ENCODE measurements at regions not wholly inside any gene's neighbourhood (a gene's known extent, or its start where the extent isn't known, plus 50 kb on each side); places are given as distances from the start of the nearest gene placed in this dataset.
A peak's percentile ranks its signal among the peaks of the same experiment; 100 is the strongest.

DNA sequence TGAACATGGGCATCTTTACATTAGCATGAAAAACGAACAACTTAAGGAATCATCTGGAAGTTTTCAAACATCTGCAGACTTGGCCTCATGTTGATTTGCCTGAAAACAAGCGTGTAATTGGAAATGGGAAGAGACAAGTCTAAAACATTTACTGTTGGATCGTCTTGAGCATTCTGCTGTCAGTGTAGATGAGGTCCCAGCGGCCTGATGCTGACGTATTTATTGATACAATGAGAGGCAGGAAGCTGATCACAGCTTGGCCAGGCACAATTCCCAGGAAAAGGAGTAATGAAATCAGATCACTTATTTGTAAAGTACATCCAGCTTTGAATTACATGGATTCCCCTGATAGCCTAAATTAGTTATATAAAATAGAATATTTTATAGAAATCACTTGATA is 210.6 kb downstream of the CLCN4 start:
- DNase-seq: no peak
- Histone ChIP-seq H3K9me3 (ENCODE audit: control insufficient read depth, low read length) (peaks cover 15% of the 10 kb centered on the region), H3K36me3 (ENCODE audit: control insufficient read depth in 1 of 2, insufficient read depth in 2 of 2, low read depth in 1 of 2, low read length in 2 of 2) (no peaks in the 10 kb centered on the region), H2BK5ac (ENCODE audit: low read depth, low read length, poor library complexity, severe bottlenecking) (no peak overlapping the region), H3K4ac (ENCODE audit: low read depth in 1 of 2, low read length in 2 of 2) (no peak overlapping the region), H3K79me1 (replicated peaks; ENCODE audit: low read length, poor library complexity, severe bottlenecking) (no peaks in the 10 kb centered on the region), H3K4me2 (ENCODE audit: low read length, poor library complexity, severe bottlenecking) (no peak overlapping the region), H3K9ac (ENCODE audit: low read length) (no peak overlapping the region), H3K27ac (ENCODE audit: low read length, poor library complexity, severe bottlenecking) (no peak overlapping the region), H2BK12ac (ENCODE audit: low read length in 2 of 2) (no peak overlapping the region), H3K14ac (ENCODE audit: low read length in 2 of 2) (no peak overlapping the region), H3K4me1 (ENCODE audit: control insufficient read depth, insufficient read depth, low read depth, low read length) (no peaks in the 10 kb centered on the region), H2BK15ac (ENCODE audit: low read depth, poor library complexity, severe bottlenecking) (no peak overlapping the region), H4K8ac (ENCODE audit: low read length) (no peak overlapping the region), H3K23ac (ENCODE audit: low read length in 2 of 2) (no peak overlapping the region), H4K91ac (ENCODE audit: low read length) (no peak overlapping the region), H2AK5ac (ENCODE audit: low read length, severe bottlenecking) (no peak overlapping the region), H3K27me3 (ENCODE audit: control insufficient read depth in 1 of 2, insufficient read depth in 1 of 2, low read length in 2 of 2) (no peaks in the 10 kb centered on the region), H3K4me3 (ENCODE audit: insufficient read depth in 1 of 2, low read depth in 1 of 2, low read length in 2 of 2) (no peak overlapping the region), H3K18ac (ENCODE audit: low read depth in 1 of 2, low read length in 2 of 2) (no peak overlapping the region), H2BK120ac (ENCODE audit: low read depth, low read length) (no peak overlapping the region), H2AFZ (ENCODE audit: low read depth, low read length) (no peak overlapping the region)
- WGBS: 87% methylated on average over 4 of the region's 5 CpGs

DNA sequence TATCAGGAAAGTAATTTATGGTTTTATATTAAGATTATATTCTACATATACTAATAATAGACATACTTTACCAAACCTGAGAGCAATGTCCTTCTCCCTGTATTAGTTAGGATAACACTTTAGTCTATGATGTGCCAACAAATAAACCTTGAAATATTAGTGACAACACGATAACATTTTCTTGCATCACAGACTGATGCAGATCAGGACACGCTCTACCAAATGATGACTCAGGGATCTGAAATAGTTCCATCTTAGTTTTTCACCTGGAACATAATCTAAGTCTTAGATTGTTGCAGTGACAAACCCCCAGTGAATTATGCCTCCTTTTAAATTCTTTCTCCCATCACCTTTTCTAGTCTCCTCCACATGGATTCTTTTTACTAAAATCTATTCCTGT is 214.2 kb downstream of the CLCN4 start:
- no peak overlapping the region for H3K14ac ChIP-seq (ENCODE audit: low read length in 2 of 2)
- no peak overlapping the region for H3K9ac ChIP-seq (ENCODE audit: low read length)
- H3K4me3 ChIP-seq (ENCODE audit: insufficient read depth in 1 of 2, low read depth in 1 of 2, low read length in 2 of 2): no peak overlapping the region
- H2AFZ ChIP-seq (ENCODE audit: low read depth, low read length): no peak overlapping the region
- no peak overlapping the region for H3K23ac ChIP-seq (ENCODE audit: low read length in 2 of 2)
- H3K4me1 ChIP-seq (ENCODE audit: control insufficient read depth, insufficient read depth, low read depth, low read length): no peaks in the 10 kb centered on the region
- H3K27ac ChIP-seq (ENCODE audit: low read length, poor library complexity, severe bottlenecking): no peak overlapping the region
- DNase-seq: no peak
- H3K36me3 ChIP-seq (ENCODE audit: control insufficient read depth in 1 of 2, insufficient read depth in 2 of 2, low read depth in 1 of 2, low read length in 2 of 2): no peaks in the 10 kb centered on the region
- H2BK15ac ChIP-seq (ENCODE audit: low read depth, poor library complexity, severe bottlenecking): no peak overlapping the region
- 90% methylated on average over 2 of the region's 2 CpGs for WGBS
- H3K79me1 ChIP-seq (replicated peaks; ENCODE audit: low read length, poor library complexity, severe bottlenecking): no peaks in the 10 kb centered on the region
- no peak overlapping the region for H2BK5ac ChIP-seq (ENCODE audit: low read depth, low read length, poor library complexity, severe bottlenecking)
- no peak overlapping the region for H3K4ac ChIP-seq (ENCODE audit: low read depth in 1 of 2, low read length in 2 of 2)
- H2AK5ac ChIP-seq (ENCODE audit: low read length, severe bottlenecking): no peak overlapping the region
- H4K91ac ChIP-seq (ENCODE audit: low read length): no peak overlapping the region
- H3K27me3 ChIP-seq (ENCODE audit: control insufficient read depth in 1 of 2, insufficient read depth in 1 of 2, low read length in 2 of 2): no peaks in the 10 kb centered on the region
- no peak overlapping the region for H3K18ac ChIP-seq (ENCODE audit: low read depth in 1 of 2, low read length in 2 of 2)
- no peak overlapping the region for H2BK12ac ChIP-seq (ENCODE audit: low read length in 2 of 2)
- H2BK120ac ChIP-seq (ENCODE audit: low read depth, low read length): no peak overlapping the region
- H3K9me3 ChIP-seq (ENCODE audit: control insufficient read depth, low read length): peaks cover 15% of the 10 kb centered on the region
- no peak overlapping the region for H3K4me2 ChIP-seq (ENCODE audit: low read length, poor library complexity, severe bottlenecking)
- no peak overlapping the region for H4K8ac ChIP-seq (ENCODE audit: low read length)

DNA sequence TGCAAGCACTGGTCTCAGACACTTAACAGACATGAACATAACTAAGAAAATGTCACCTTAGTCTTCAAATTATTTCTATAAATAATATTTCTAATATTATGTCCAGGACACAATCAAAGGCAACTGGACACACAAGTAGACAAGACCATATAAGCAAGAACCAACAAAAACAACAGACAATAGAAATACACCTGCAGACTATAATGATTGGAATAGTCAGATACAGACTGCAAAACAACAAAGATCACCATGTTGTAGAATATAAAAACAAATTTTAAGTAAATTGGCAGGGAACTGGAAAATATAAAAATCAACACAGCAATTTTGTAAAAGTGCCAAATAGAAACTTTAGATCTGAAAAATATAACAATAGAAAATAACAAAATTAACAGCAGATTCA is 220.7 kb downstream of the CLCN4 start:
- no peak overlapping the region for H2BK120ac ChIP-seq (ENCODE audit: low read depth, low read length)
- no peak overlapping the region for H2AFZ ChIP-seq (ENCODE audit: low read depth, low read length)
- no peak overlapping the region for H2AK5ac ChIP-seq (ENCODE audit: low read length, severe bottlenecking)
- H3K4me3 ChIP-seq (ENCODE audit: insufficient read depth in 1 of 2, low read depth in 1 of 2, low read length in 2 of 2): no peak overlapping the region
- H4K91ac ChIP-seq (ENCODE audit: low read length): no peak overlapping the region
- no peak overlapping the region for H3K4ac ChIP-seq (ENCODE audit: low read depth in 1 of 2, low read length in 2 of 2)
- no peaks in the 10 kb centered on the region for H3K36me3 ChIP-seq (ENCODE audit: control insufficient read depth in 1 of 2, insufficient read depth in 2 of 2, low read depth in 1 of 2, low read length in 2 of 2)
- peaks cover 34% of the 10 kb centered on the region for H3K9me3 ChIP-seq (ENCODE audit: control insufficient read depth, low read length)
- no peak overlapping the region for H3K4me2 ChIP-seq (ENCODE audit: low read length, poor library complexity, severe bottlenecking)
- no peak overlapping the region for H3K14ac ChIP-seq (ENCODE audit: low read length in 2 of 2)
- no peak overlapping the region for H3K23ac ChIP-seq (ENCODE audit: low read length in 2 of 2)
- no peaks in the 10 kb centered on the region for H3K4me1 ChIP-seq (ENCODE audit: control insufficient read depth, insufficient read depth, low read depth, low read length)
- no peaks in the 10 kb centered on the region for H3K27me3 ChIP-seq (ENCODE audit: control insufficient read depth in 1 of 2, insufficient read depth in 1 of 2, low read length in 2 of 2)
- H2BK15ac ChIP-seq (ENCODE audit: low read depth, poor library complexity, severe bottlenecking): no peak overlapping the region
- no peak overlapping the region for H2BK5ac ChIP-seq (ENCODE audit: low read depth, low read length, poor library complexity, severe bottlenecking)
- H3K79me1 ChIP-seq (replicated peaks; ENCODE audit: low read length, poor library complexity, severe bottlenecking): no peaks in the 10 kb centered on the region
- no peak overlapping the region for H2BK12ac ChIP-seq (ENCODE audit: low read length in 2 of 2)
- H4K8ac ChIP-seq (ENCODE audit: low read length): no peak overlapping the region
- no peak for DNase-seq
- no peak overlapping the region for H3K9ac ChIP-seq (ENCODE audit: low read length)
- no peak overlapping the region for H3K27ac ChIP-seq (ENCODE audit: low read length, poor library complexity, severe bottlenecking)
- no peak overlapping the region for H3K18ac ChIP-seq (ENCODE audit: low read depth in 1 of 2, low read length in 2 of 2)

DNA sequence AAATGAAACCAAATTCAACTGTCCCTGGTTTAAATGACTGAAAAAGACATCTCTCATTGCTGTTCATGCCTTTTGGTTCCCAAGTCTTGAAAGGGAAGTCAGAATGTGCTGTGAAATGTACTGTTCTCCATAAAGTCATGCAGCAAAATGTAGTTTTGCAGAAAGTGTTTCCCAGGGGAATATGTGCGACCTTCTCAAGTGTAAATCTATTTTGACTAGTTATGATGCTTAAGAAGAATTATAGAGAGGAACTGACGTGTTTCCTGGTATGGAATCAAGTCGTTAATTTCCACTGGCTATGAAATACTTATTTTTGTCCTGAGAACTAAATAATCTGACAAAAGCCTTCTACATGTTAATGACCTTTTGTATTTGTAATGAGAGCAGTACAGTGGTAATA is 223.1 kb downstream of the CLCN4 start:
- H3K36me3 ChIP-seq (ENCODE audit: control insufficient read depth in 1 of 2, insufficient read depth in 2 of 2, low read depth in 1 of 2, low read length in 2 of 2): no peaks in the 10 kb centered on the region
- no peak overlapping the region for H3K9ac ChIP-seq (ENCODE audit: low read length)
- H3K27me3 ChIP-seq (ENCODE audit: control insufficient read depth in 1 of 2, insufficient read depth in 1 of 2, low read length in 2 of 2): no peaks in the 10 kb centered on the region
- no peak overlapping the region for H3K4me2 ChIP-seq (ENCODE audit: low read length, poor library complexity, severe bottlenecking)
- H3K18ac ChIP-seq (ENCODE audit: low read depth in 1 of 2, low read length in 2 of 2): no peak overlapping the region
- peak; percentile 11 for DNase-seq
- H4K91ac ChIP-seq (ENCODE audit: low read length): no peak overlapping the region
- no peaks in the 10 kb centered on the region for H3K4me1 ChIP-seq (ENCODE audit: control insufficient read depth, insufficient read depth, low read depth, low read length)
- no peak overlapping the region for H3K23ac ChIP-seq (ENCODE audit: low read length in 2 of 2)
- H2AFZ ChIP-seq (ENCODE audit: low read depth, low read length): no peak overlapping the region
- no peak overlapping the region for H3K14ac ChIP-seq (ENCODE audit: low read length in 2 of 2)
- H4K8ac ChIP-seq (ENCODE audit: low read length): no peak overlapping the region
- no peaks in the 10 kb centered on the region for H3K79me1 ChIP-seq (replicated peaks; ENCODE audit: low read length, poor library complexity, severe bottlenecking)
- WGBS: 67% methylated on average over 1 of the region's 3 CpGs
- H2BK5ac ChIP-seq (ENCODE audit: low read depth, low read length, poor library complexity, severe bottlenecking): no peak overlapping the region
- H3K4ac ChIP-seq (ENCODE audit: low read depth in 1 of 2, low read length in 2 of 2): no peak overlapping the region
- H2AK5ac ChIP-seq (ENCODE audit: low read length, severe bottlenecking): no peak overlapping the region
- H3K9me3 ChIP-seq (ENCODE audit: control insufficient read depth, low read length): peaks cover 28% of the 10 kb centered on the region
- no peak overlapping the region for H2BK12ac ChIP-seq (ENCODE audit: low read length in 2 of 2)
- no peak overlapping the region for H2BK120ac ChIP-seq (ENCODE audit: low read depth, low read length)
- no peak overlapping the region for H3K27ac ChIP-seq (ENCODE audit: low read length, poor library complexity, severe bottlenecking)
- H3K4me3 ChIP-seq (ENCODE audit: insufficient read depth in 1 of 2, low read depth in 1 of 2, low read length in 2 of 2): no peak overlapping the region
- no peak overlapping the region for H2BK15ac ChIP-seq (ENCODE audit: low read depth, poor library complexity, severe bottlenecking)
